ENCODE measurements at regions not wholly inside any gene's neighbourhood (a gene's known extent, or its start where the extent isn't known, plus 50 kb on each side); places are given as distances from the start of the nearest gene placed in this dataset.
"Not testable (repeated sequence)": the region's sequence is repeated elsewhere in the genome, so short reads cannot be mapped to it uniquely, and the experiment has no call there.

DNA sequence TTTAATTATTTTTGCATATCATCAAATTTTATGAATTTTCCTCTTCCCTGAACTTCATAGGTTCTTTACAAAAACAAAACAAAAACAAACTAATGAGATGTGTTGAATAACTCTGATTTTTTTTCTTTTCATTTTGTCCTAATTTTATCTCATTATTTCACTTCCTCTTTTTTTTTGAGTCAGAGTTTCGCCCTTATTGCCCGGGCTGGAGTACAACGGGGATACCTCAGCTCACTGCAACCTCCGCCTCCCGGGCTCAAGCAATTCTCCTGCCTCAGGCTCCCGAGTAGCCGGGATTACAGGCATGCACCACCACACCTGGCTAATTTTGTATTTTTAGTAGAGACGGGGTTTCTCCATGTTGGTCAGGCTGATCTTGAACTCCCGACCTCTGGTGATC is 1633.3 kb downstream of the CDH8 start:
- not testable (repeated sequence) for TF ChIP-seq POLR2AphosphoS5, POLR2A (IDR thresholded peaks at IDR 0.05)
- TF ChIP-seq, protein P1, sequence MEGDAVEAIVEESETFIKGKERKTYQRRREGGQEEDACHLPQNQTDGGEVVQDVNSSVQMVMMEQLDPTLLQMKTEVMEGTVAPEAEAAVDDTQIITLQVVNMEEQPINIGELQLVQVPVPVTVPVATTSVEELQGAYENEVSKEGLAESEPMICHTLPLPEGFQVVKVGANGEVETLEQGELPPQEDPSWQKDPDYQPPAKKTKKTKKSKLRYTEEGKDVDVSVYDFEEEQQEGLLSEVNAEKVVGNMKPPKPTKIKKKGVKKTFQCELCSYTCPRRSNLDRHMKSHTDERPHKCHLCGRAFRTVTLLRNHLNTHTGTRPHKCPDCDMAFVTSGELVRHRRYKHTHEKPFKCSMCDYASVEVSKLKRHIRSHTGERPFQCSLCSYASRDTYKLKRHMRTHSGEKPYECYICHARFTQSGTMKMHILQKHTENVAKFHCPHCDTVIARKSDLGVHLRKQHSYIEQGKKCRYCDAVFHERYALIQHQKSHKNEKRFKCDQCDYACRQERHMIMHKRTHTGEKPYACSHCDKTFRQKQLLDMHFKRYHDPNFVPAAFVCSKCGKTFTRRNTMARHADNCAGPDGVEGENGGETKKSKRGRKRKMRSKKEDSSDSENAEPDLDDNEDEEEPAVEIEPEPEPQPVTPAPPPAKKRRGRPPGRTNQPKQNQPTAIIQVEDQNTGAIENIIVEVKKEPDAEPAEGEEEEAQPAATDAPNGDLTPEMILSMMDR (IDR thresholded peaks at IDR 0.05): not testable (repeated sequence)
